KOPT-K1 (cell line): ENCODE measurements at regions not wholly inside any gene's neighbourhood (a gene's known extent, or its start where the extent isn't known, plus 50 kb on each side); places are given as distances from the start of the nearest gene placed in this dataset.

Experiments
- H3K27ac ChIP-seq: fragments of 200-600 bp; sonication (generic); 2 replicates; pipeline ENCODE4 v1.5.1; 2016; ENCODE audit warnings: antibody characterized with exemption, mild to moderate bottlenecking, low read depth, low read length; ENCODE audit not compliant: poor library complexity, severe bottlenecking
- H3K36me3 ChIP-seq: fragments of 200-600 bp; sonication (generic); 2 replicates; pipeline ENCODE4 v1.5.1; 2017; ENCODE audit warnings: antibody characterized with exemption, mild to moderate bottlenecking, low read length, moderate library complexity; ENCODE audit not compliant: insufficient read depth
- H3K9me3 ChIP-seq: fragments of 200-600 bp; sonication (generic); 2 replicates; pipeline ENCODE4 v1.5.1; 2017; ENCODE audit warnings: antibody characterized with exemption, low read length, mild to moderate bottlenecking; ENCODE audit not compliant: insufficient read depth, poor library complexity, severe bottlenecking

DNA sequence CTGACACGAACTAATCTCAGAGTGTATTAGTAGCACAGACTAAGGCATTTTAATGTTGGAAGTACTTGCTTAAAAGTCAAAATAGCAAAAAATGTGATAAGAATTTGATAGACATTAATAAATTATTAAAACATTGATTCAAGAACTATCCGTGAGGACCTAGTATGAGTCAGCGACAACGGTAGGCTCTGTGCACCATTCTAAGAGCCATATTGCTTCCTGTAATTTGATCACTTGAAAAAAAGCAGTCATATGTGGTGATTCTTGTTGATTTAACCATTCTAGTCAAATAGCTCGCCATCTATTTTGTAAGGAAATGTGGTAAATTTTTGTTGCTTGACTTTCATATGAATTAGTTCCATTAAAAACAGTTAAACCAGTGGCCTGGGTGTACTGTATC, 534.9 kb upstream of the ARRDC4 start:
- no peak overlapping the region for H3K27ac ChIP-seq
- H3K9me3 ChIP-seq, result no peaks in the 10 kb centered on the region
- H3K36me3 ChIP-seq, result no peaks in the 10 kb centered on the region

- Histone ChIP-seq H3K27ac (no peak overlapping the region), H3K36me3 (no peaks in the 10 kb centered on the region), H3K9me3 (no peaks in the 10 kb centered on the region)
These were observed 517.4 kb upstream of the ARRDC4 start for GRCh38 chr15:97443101-97443500.

- H3K36me3 ChIP-seq, result no peaks in the 10 kb centered on the region
These were observed 514.4 kb upstream of the ARRDC4 start for GRCh38 chr15:97446138-97446537.

DNA sequence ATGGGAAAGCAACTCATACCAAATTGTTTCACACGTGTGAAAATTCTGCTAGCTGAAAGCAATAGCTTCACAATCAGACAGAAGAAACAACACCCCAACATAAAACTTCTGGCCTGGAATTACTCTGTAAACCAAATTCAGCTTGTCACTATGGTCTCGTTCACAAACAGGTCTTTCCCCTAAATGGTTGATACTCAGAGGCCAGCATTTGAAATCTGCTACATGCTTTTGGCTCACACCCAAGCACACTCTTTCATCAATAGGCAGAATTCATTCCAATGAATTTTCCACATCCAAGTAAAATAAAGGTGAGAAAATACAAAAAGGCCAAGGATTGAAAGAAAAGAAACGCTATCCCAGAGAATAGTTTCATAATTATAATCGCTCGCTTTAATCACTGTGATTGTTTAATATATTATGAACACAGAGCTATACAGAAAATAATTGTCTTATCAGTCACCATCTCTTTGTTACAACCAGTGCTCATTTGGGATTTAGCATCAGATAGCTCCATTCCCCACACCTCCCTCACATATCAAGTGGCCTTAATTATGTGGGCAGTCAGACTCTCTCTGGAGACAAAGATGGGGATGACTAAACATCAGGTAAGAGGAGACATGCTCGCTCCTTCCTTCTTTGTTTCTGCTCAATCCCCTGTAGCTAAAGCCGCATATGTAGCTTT, 503.8 kb upstream of the ARRDC4 start:
- no peaks in the 10 kb centered on the region for H3K36me3 ChIP-seq
- no peaks in the 10 kb centered on the region for H3K9me3 ChIP-seq
- H3K27ac ChIP-seq, result no peak overlapping the region

More at GRCh38 chr15:97446138-97446537, 514.4 kb upstream of the ARRDC4 start:
- Histone ChIP-seq H3K27ac (no peak overlapping the region), H3K9me3 (no peaks in the 10 kb centered on the region)

- no peaks in the 10 kb centered on the region for H3K36me3 ChIP-seq
- H3K9me3 ChIP-seq, result no peaks in the 10 kb centered on the region
- H3K27ac ChIP-seq, result no peak overlapping the region
These were observed 503.2 kb upstream of the ARRDC4 start for GRCh38 chr15:97457203-97457847.

DNA sequence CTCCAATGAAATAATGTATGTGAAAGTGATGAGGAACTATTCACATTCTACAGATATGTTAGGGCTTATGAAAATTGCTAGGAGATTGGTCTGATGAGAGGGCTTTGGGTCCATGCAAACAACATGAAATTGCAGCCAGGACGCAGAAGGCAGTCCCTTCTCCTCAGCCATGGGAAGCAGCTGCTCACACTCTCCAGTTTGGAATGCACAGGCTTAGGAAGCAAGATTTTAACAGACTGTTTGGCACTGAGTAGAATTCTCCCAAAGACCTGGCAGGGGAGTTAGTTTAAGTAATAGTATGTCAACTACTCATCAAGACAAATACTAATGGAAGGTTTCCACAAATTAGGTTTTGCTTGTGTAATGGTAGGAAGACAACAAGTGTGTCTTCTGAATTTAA, 500.7 kb upstream of the ARRDC4 start:
- H3K36me3 ChIP-seq, result no peaks in the 10 kb centered on the region
- H3K27ac ChIP-seq, result no peak overlapping the region
- no peaks in the 10 kb centered on the region for H3K9me3 ChIP-seq

DNA sequence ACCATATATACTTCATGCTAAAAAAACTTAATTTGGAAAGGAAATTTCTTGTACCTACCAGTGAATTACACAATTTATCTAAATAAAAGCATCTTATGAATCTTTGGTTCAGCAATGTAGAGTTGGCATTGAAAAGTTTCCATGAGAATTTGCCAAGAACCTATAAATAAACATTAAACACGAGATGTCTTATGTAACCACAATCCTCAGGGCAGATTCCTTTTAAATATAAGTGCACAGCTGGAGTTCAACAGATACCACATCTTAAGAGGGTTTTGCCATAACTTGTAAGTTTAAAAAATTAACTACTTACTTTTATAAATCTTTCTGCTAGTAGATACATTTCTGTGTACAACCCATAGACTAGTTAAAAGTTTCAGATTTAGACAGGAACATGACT, 499.3 kb upstream of the ARRDC4 start:
- no peak overlapping the region for H3K27ac ChIP-seq
- H3K36me3 ChIP-seq, result no peaks in the 10 kb centered on the region
- H3K9me3 ChIP-seq, result no peaks in the 10 kb centered on the region

GRCh38 chr15:97463696-97464095, 496.8 kb upstream of the ARRDC4 start:
- no peaks in the 10 kb centered on the region for H3K9me3 ChIP-seq
- H3K27ac ChIP-seq, result no peak overlapping the region

GRCh38 chr15:97470417-97470816, 490.1 kb upstream of the ARRDC4 start:
- Histone ChIP-seq H3K27ac (no peak overlapping the region), H3K9me3 (no peaks in the 10 kb centered on the region), H3K36me3 (no peaks in the 10 kb centered on the region)

More at GRCh38 chr15:97463696-97464095, 496.8 kb upstream of the ARRDC4 start:
- no peaks in the 10 kb centered on the region for H3K36me3 ChIP-seq

DNA sequence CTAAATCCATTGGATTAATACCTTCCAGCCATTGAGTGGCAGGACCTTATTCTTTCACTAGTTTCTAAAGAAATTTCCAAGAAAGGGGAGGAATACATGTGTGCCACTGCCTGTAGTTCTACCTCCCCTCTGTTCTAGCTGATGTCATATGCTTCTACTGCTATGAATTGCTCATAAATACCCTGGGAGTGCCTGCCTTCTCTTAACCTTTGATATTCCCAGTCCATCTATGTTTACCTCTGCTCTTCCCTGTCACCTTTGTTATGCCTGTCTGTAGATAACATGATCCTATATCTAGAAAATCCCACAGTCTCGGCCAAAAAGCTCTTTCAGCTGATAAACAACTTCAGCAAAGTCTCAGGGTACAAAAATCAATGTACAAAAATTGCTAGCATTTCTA, 486.9 kb upstream of the ARRDC4 start:
- Histone ChIP-seq H3K9me3 (no peaks in the 10 kb centered on the region), H3K36me3 (no peaks in the 10 kb centered on the region), H3K27ac (no peak overlapping the region)

GRCh38 chr15:97479957-97480356, 480.5 kb upstream of the ARRDC4 start:
- Histone ChIP-seq H3K9me3 (no peaks in the 10 kb centered on the region), H3K36me3 (no peaks in the 10 kb centered on the region), H3K27ac (no peak overlapping the region)

GRCh38 chr15:97482521-97482920, 478.0 kb upstream of the ARRDC4 start:
- Histone ChIP-seq H3K27ac (no peak overlapping the region), H3K36me3 (no peaks in the 10 kb centered on the region), H3K9me3 (no peaks in the 10 kb centered on the region)

DNA sequence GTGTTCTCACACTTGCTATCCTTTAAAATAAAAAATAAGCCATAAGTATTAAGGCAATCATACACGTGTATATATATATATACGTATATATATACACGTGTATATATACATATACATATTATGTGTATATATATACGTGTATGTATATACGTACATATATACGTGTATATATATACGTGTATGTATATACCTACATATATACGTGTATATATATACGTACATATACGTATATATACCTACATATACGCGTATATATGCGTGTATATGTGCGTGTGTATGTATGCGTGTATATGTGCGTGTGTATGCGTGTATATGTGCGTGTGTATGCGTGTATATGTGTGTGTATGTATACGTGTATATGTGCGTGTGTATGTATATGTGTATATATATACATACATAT, 477.3 kb upstream of the ARRDC4 start:
- Histone ChIP-seq H3K9me3 (no peaks in the 10 kb centered on the region), H3K36me3 (no peaks in the 10 kb centered on the region), H3K27ac (no peak overlapping the region)

- no peak overlapping the region for H3K27ac ChIP-seq
- H3K9me3 ChIP-seq, result no peaks in the 10 kb centered on the region
- H3K36me3 ChIP-seq, result no peaks in the 10 kb centered on the region
These were observed 470.1 kb upstream of the ARRDC4 start for GRCh38 chr15:97490429-97490828.

GRCh38 chr15:97501291-97501690, 459.2 kb upstream of the ARRDC4 start:
- no peaks in the 10 kb centered on the region for H3K9me3 ChIP-seq
- no peak overlapping the region for H3K27ac ChIP-seq
- H3K36me3 ChIP-seq, result no peaks in the 10 kb centered on the region

DNA sequence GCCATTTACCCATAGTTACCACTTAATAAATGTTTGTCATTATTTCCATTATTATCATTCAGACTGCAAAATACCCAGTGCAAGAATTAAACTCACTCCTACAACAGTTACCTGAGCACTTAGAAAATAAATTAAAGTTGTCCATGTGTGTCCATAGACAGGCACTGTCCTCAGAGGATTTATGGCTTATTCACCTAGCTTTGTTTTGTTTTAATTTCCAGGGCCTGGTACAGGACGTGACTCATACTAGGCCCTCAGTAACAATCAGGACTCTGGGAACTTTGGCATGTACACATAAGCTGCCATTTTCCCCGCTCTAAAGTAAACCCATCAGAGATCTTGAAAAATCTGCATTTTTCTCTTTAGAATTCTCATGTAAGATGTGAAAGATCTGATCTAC, 458.5 kb upstream of the ARRDC4 start:
- Histone ChIP-seq H3K36me3 (no peaks in the 10 kb centered on the region), H3K9me3 (no peaks in the 10 kb centered on the region), H3K27ac (no peak overlapping the region)
